H1 (cell line): ENCODE measurements at regions not wholly inside any gene's neighbourhood (a gene's known extent, or its start where the extent isn't known, plus 50 kb on each side); places are given as distances from the start of the nearest gene placed in this dataset.

Experiments
- CTCF ChIA-PET: fragments of 300-600 bp; sonication (Branson Sonifier 250); formaldehyde crosslinking; loops from one replicate; lab custom pipeline; 2021; ENCODE audit not compliant: partially characterized antibody; lab: Charles Lee
- POLR2A ChIA-PET: fragments of 300-600 bp; sonication (Branson Sonifier 250); formaldehyde crosslinking; loops from one replicate; lab custom pipeline; 2021; ENCODE audit warnings: inconsistent platforms; ENCODE audit not compliant: partially characterized antibody; lab: Charles Lee
- DNase-seq, 2 experiments: peaks; one replicate each; pipeline versions ENCODE4 v3.0.0 to v3.0.0-alpha.2; 2010 to 2022; ENCODE audit warnings: low spot score in 2 of 2, low read depth in 1 of 2, mixed read lengths in 1 of 2
- FAIRE-seq: peaks from 2 replicates; lab custom pipeline; 2011; peaks lifted over from hg19 to GRCh38; lab: Jason Lieb, UNC
- H2AFZ ChIP-seq: 2 replicates; pipeline ENCODE4 v1.8.1; 2012; ENCODE audit warnings: low read length, inconsistent platforms
- H2AK5ac ChIP-seq: 2 replicates; pipeline ENCODE4 v1.6.1; 2013; ENCODE audit warnings: low read depth, low read length
- H2BK120ac ChIP-seq: replicated peaks from 2 replicates; pipeline ENCODE3; 2013; ENCODE audit warnings: low read depth, low read length, inconsistent platforms
- H2BK12ac ChIP-seq: 2 replicates; pipeline ENCODE4 v1.6.1; 2013; ENCODE audit warnings: low read depth, low read length
- H2BK15ac ChIP-seq: 2 replicates; pipeline ENCODE4 v1.6.1; 2013; ENCODE audit warnings: low read length
- H2BK20ac ChIP-seq: 2 replicates; pipeline ENCODE4 v1.6.1; 2013; ENCODE audit warnings: low read length
- H2BK5ac ChIP-seq: 2 replicates; pipeline ENCODE4 v1.6.1; 2013; ENCODE audit warnings: low read depth, low read length
- H3K14ac ChIP-seq: 2 replicates; pipeline ENCODE4 v1.6.1; 2013; ENCODE audit warnings: inconsistent platforms; ENCODE audit not compliant: insufficient read length
- H3K18ac ChIP-seq: 2 replicates; pipeline ENCODE4 v1.6.1; 2013; ENCODE audit warnings: low read length; ENCODE audit errors: extremely low read depth
- H3K23ac ChIP-seq: 2 replicates; pipeline ENCODE4 v1.6.1; 2013; ENCODE audit warnings: inconsistent platforms; ENCODE audit not compliant: insufficient read length
- H3K23me2 ChIP-seq: 2 replicates; pipeline ENCODE4 v1.6.1; 2013; ENCODE audit warnings: low read depth, low read length
- H3K27ac ChIP-seq: 2 replicates; pipeline ENCODE4 v1.6.1; 2011; ENCODE audit warnings: low read depth, low read length, inconsistent platforms
- H3K27me3 ChIP-seq, 4 experiments: replicated peaks in 1 of 4; 1 replicate in 1 of 4; 2 replicates in 3 of 4; pipeline versions ENCODE4 v1.6.1 to v1.8.1; 2011 to 2013; ENCODE audit warnings: low read length in 3 of 4, mild to moderate bottlenecking in 3 of 4, inconsistent platforms in 2 of 4, mixed read lengths in 2 of 4, moderate library complexity in 1 of 4; ENCODE audit not compliant: control insufficient read depth in 3 of 4, insufficient read depth in 3 of 4; ENCODE audit errors: extremely low read depth in 1 of 4
- H3K36me3 ChIP-seq, 4 experiments: 2 replicates each; pipeline versions ENCODE4 v1.6.1 to v1.8.1; 2011 to 2013; ENCODE audit warnings: mild to moderate bottlenecking in 4 of 4, low read length in 3 of 4, moderate library complexity in 2 of 4, control low read depth in 1 of 4, inconsistent platforms in 1 of 4; ENCODE audit not compliant: insufficient read depth in 4 of 4, control insufficient read depth in 2 of 4
- H3K4ac ChIP-seq: replicated peaks from 2 replicates; pipeline ENCODE3; 2013; ENCODE audit warnings: low read length, low read depth, mixed read lengths, inconsistent platforms; ENCODE audit not compliant: insufficient read length
- H3K4me1 ChIP-seq, 4 experiments: replicated peaks in 1 of 4; 1 replicate in 1 of 4; 2 replicates in 3 of 4; pipeline versions ENCODE4 v1.6.1 to v1.8.1; 2011 to 2013; ENCODE audit warnings: low read length in 3 of 4, inconsistent platforms in 2 of 4, mixed read lengths in 1 of 4; ENCODE audit not compliant: insufficient read depth in 4 of 4, control insufficient read depth in 3 of 4
- H3K4me2 ChIP-seq, 2 experiments: 2 replicates each; pipeline versions ENCODE4 v1.6.1 to v1.8.1; 2011 to 2013; ENCODE audit warnings: low read depth in 2 of 2, low read length in 2 of 2, control low read depth in 1 of 2, inconsistent platforms in 1 of 2, mild to moderate bottlenecking in 1 of 2; ENCODE audit not compliant: insufficient read depth in 1 of 2
- H3K4me3 ChIP-seq, 4 experiments: fragments of 200-600, 300-600 bp in 1 of 4; sonication (generic), shearing (Covaris generic), sonication (Bioruptor Twin) in 1 of 4; 2 replicates each; pipeline versions ENCODE4 v1.5.1 to v1.8.1; 2011 to 2016; ENCODE audit warnings: low read length in 4 of 4, low read depth in 3 of 4, control low read depth in 2 of 4, inconsistent platforms in 2 of 4, mild to moderate bottlenecking in 2 of 4, mixed read lengths in 1 of 4, moderate library complexity in 1 of 4; ENCODE audit not compliant: insufficient read depth in 2 of 4; ENCODE audit errors: extremely low read depth in 1 of 4
- H3K56ac ChIP-seq: replicated peaks from 2 replicates; pipeline ENCODE3; 2013; ENCODE audit warnings: low read depth, mild to moderate bottlenecking, mixed read lengths, low read length, inconsistent platforms; ENCODE audit not compliant: insufficient read length
- H3K79me1 ChIP-seq: 2 replicates; pipeline ENCODE4 v1.6.1; 2013; ENCODE audit warnings: low read depth, low read length, control low read depth
- H3K79me2 ChIP-seq, 2 experiments: 2 replicates each; pipeline versions ENCODE4 v1.6.1 to v1.8.1; 2012 to 2013; ENCODE audit warnings: low read length in 2 of 2, mild to moderate bottlenecking in 2 of 2, inconsistent platforms in 1 of 2; ENCODE audit not compliant: insufficient read depth in 2 of 2, control insufficient read depth in 1 of 2
- H3K9ac ChIP-seq, 4 experiments: replicated peaks in 1 of 4; 1 replicate in 1 of 4; 2 replicates in 3 of 4; pipeline versions ENCODE4 v1.6.1 to v1.8.1; 2011 to 2013; ENCODE audit warnings: low read depth in 3 of 4, low read length in 3 of 4, control low read depth in 2 of 4, mild to moderate bottlenecking in 2 of 4, moderate library complexity in 2 of 4, inconsistent platforms in 1 of 4; ENCODE audit errors: extremely low read depth in 1 of 4
- H3K9me3 ChIP-seq, 2 experiments: 2 replicates each; pipeline versions ENCODE4 v1.6.1 to v1.8.1; 2012 to 2013; ENCODE audit warnings: mild to moderate bottlenecking in 2 of 2, moderate library complexity in 2 of 2, control low read depth in 1 of 2, inconsistent platforms in 1 of 2, low read depth in 1 of 2, low read length in 1 of 2, mixed read lengths in 1 of 2; ENCODE audit not compliant: insufficient read depth in 2 of 2
- H4K20me1 ChIP-seq, 2 experiments: replicated peaks in 1 of 2; 2 replicates each; pipeline versions ENCODE3 to v1.8.1; 2011 to 2013; ENCODE audit warnings: inconsistent platforms in 2 of 2, low read length in 2 of 2, mild to moderate bottlenecking in 1 of 2; ENCODE audit not compliant: insufficient read depth in 2 of 2, control insufficient read depth in 1 of 2
- H4K5ac ChIP-seq: 2 replicates; pipeline ENCODE4 v1.6.1; 2013; ENCODE audit warnings: low read length, low read depth, mixed read lengths, inconsistent platforms; ENCODE audit not compliant: insufficient read length
- H4K8ac ChIP-seq: 2 replicates; pipeline ENCODE4 v1.8.0; 2013; ENCODE audit warnings: mild to moderate bottlenecking, moderate library complexity, low read length, inconsistent platforms; ENCODE audit not compliant: insufficient read depth; ENCODE audit errors: extremely low read depth
- H4K91ac ChIP-seq: replicated peaks from 2 replicates; pipeline ENCODE3; 2013; ENCODE audit warnings: low read length, mixed read lengths, inconsistent platforms; ENCODE audit not compliant: insufficient read length
- BCL11A ChIP-seq, 2 experiments: IDR thresholded peaks; one replicate each; pipeline ENCODE4 v1.6.1; 2011; ENCODE audit warnings: low read depth in 2 of 2, low read length in 2 of 2, mild to moderate bottlenecking in 2 of 2
- HDAC2 ChIP-seq, 2 experiments: fragments of 300-600 bp in 1 of 2; sonication (generic) in 1 of 2; IDR thresholded peaks; 2 replicates each; pipeline ENCODE4 v1.6.1; 2011 to 2012; ENCODE audit warnings: low read depth in 2 of 2, low read length in 2 of 2, mild to moderate bottlenecking in 2 of 2, moderate library complexity in 2 of 2, borderline replicate concordance in 1 of 2, inconsistent platforms in 1 of 2
- RBBP5 ChIP-seq: IDR thresholded peaks from 2 replicates; pipeline ENCODE4 v1.7.1; 2012; ENCODE audit warnings: low read depth, mild to moderate bottlenecking, inconsistent platforms, low read length, moderate library complexity, borderline replicate concordance
- WGBS, 2 experiments: shearing (Covaris generic) in 1 of 2; methylation state at CpG; one replicate each; pipeline versions ENCODE4 v1.1.6 to v1.1.7; 2013 to 2015; ENCODE audit warnings: low lambda C conversion rate in 2 of 2, mixed read lengths in 2 of 2, inconsistent platforms in 1 of 2, low coverage in 1 of 2, missing lambda C conversion rate in 1 of 2; ENCODE audit not compliant: insufficient replicate concordance in 2 of 2, insufficient coverage in 1 of 2, insufficient read length in 1 of 2; ENCODE audit errors: extremely low coverage in 1 of 2, missing lambda C conversion rate in 1 of 2; 5-methylcytosine and 5-hydroxymethylcytosine counted together

DNA sequence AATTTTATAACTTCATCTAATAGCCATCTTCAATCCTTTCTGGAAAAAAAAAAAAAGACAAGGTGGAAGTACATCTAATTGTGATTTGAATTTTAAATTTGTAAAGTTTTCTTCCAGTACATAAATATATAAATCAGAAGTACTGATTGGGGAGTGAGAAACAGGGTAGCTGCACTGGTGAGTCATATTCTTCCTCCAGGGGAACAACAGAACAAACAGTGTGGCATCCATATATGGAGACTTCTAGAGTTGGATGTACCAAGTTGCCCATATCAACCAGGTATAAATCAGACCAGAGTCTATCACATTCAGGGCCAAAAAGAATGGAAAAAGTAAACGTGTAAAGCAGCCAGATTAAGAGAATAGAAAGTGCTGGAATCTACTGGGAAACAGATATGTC lies 66.0 kb upstream of the NRIP1 start:
- DNase-seq, result no peak
- Histone ChIP-seq H3K18ac (no peak overlapping the region), H4K91ac (no peak overlapping the region), H3K56ac (no peak overlapping the region), H2BK20ac (no peak overlapping the region), H4K20me1 (no peaks in the 10 kb centered on the region), H3K23ac (no peak overlapping the region), H4K8ac (no peak overlapping the region), H3K4me1 (no peaks in the 10 kb centered on the region), H3K9ac (no peak overlapping the region), H3K9me3 (no peaks in the 10 kb centered on the region; a peak in 1 of 4 replicates), H3K36me3 (no peaks in the 10 kb centered on the region), H2BK120ac (no peak overlapping the region), H2AFZ (no peak overlapping the region), H2AK5ac (no peak overlapping the region), H2BK12ac (no peak overlapping the region), H3K23me2 (no peaks in the 10 kb centered on the region; the same call in 1 of the 2 replicates), H3K79me2 (no peaks in the 10 kb centered on the region), H2BK15ac (no peak overlapping the region), H3K4ac (no peak overlapping the region), H4K5ac (no peak overlapping the region), H2BK5ac (no peak overlapping the region), H3K14ac (no peak overlapping the region), H3K27ac (no peak overlapping the region), H3K4me3 (no peak overlapping the region), H3K79me1 (no peaks in the 10 kb centered on the region), H3K27me3 (no peaks in the 10 kb centered on the region; a peak in 1 of 7 replicates), H3K4me2 (no peak overlapping the region)
- FAIRE-seq, result no peak
- ChIA-PET POLR2A (no interaction called here), CTCF (interaction anchor here (0.6 kb wide), 1 partner anchor 13 kb away, joined by 4 read pairs; no protein-coding TSS in a partner anchor)
- TF ChIP-seq RBBP5 (no peak), HDAC2 (IDR thresholded peaks at IDR 0.05; ENCODE audit: borderline replicate concordance in 1 of 2, low read depth in 2 of 2, low read length in 2 of 2) (no peak), BCL11A (IDR thresholded peaks at IDR 0.05; ENCODE audit: low read depth in 2 of 2, low read length in 2 of 2) (no peak)
- WGBS, 2 experiments, result 88% methylated on average over 1 of the region's 1 CpG; no CpG with 5 or more reads in 1 of the 2 experiments
